Retinal pigment epithelial cell (primary cell): ENCODE measurements at regions not wholly inside any gene's neighbourhood (a gene's known extent, or its start where the extent isn't known, plus 50 kb on each side); places are given as distances from the start of the nearest gene placed in this dataset.

Source experiments
- DNase-seq: peaks from one replicate; pipeline ENCODE4 v3.0.0-alpha.2; 2010; ENCODE audit warnings: low read depth
- H3K4me3 ChIP-seq: 2 replicates; pipeline ENCODE4 v1.5.1; 2011; ENCODE audit warnings: mild to moderate bottlenecking, low read length, control low read depth, moderate library complexity
- CTCF ChIP-seq: conservative IDR thresholded peaks from 2 replicates; pipeline ENCODE4 v1.5.1; 2011; ENCODE audit warnings: low read depth, low read length, control low read depth, inconsistent platforms

DNA sequence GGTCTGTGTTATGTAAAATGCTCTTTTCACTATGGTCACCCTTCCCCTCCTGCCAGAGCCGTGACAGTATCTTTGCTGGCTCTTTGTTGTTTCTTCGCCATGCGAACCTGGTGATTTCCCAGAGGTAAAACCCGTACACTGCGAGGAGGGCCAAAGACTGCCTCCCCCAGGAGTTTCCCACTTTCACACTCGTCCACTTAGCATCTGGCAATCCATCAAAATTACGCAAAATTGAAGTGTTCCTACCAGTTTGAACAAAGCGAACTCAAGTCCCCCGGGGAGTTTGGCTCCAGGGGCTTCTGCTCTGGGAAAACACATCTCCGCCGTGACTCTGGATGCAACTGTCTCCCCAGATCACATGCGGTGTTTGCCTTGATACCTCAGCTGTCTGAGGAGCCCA, 239.9 kb downstream of the FAM43A start:
- H3K4me3 ChIP-seq = no peak overlapping the region
- no peak for TF ChIP-seq CTCF
- no peak for DNase-seq

DNA sequence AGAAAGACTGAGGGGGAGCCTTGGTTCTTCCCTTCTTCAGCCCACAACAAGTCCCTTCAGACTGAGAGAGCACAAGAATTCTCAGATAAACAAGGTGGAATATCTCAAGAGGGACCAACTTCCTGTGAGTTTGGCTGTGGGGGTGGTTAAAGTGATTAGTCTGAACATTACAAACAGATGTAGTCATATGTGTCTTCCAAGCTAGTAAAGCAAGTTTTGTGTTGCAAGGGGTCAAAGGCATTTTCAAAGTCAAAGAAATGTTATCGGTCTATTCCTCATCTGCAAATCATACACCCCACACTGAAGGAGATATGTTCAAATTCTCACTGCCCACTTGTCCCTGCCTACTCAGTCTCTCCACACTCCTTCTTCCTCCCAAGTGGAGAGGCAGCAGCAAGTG, 242.5 kb downstream of the FAM43A start:
- DNase-seq = no peak
- H3K4me3 ChIP-seq = no peak overlapping the region
- TF ChIP-seq CTCF = no peak

GRCh38 chr3:194928831-194929577, 243.3 kb downstream of the FAM43A start:
- no peak for DNase-seq
- no peak overlapping the region for H3K4me3 ChIP-seq
- TF ChIP-seq CTCF = peak; percentile 48

DNA sequence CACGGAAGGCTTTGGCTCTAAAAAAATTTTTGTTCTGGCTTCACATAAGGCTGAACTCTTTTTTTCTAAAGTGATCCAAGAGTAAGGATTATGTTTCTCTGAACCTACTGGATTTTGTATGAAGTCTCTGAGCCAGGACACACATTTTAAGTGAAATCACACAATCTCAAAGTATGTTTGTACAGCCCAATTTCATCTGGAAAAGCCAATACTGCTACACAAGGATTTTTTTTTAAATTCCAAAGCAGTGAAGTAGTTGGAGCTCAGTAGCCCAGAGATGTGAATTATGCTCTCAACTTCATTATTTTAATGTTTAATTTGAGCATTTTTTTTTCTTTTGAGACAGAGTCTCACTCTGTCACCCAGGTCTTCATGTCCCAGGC, 243.9 kb downstream of the FAM43A start:
- no peak for DNase-seq
- no peak for TF ChIP-seq CTCF
- no peak overlapping the region for H3K4me3 ChIP-seq

GRCh38 chr3:194930377-194931204, 244.9 kb downstream of the FAM43A start:
- peak; percentile 44 for DNase-seq
- no peak overlapping the region for H3K4me3 ChIP-seq
- TF ChIP-seq CTCF = no peak

DNA sequence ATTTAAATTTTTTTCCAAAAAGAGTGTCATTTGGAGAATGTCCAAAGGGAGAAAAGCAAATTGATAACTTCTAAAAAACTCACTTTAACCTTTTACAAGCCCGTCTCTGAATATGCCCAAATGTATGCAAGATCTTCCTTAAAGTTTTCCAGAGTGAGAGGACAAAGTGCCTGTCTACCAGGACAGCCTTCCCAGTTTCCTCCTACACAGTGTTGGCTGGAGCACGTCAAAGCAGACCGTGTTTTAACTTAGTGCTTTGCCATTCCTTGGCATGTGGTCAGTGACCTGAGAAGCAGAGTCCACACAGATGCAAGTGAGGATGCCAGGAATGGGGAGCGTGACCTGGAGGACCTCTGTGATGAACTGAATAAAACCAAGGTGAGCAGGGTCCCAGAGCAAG, 245.7 kb downstream of the FAM43A start:
- TF ChIP-seq CTCF = no peak
- no peak for DNase-seq
- no peak overlapping the region for H3K4me3 ChIP-seq

DNA sequence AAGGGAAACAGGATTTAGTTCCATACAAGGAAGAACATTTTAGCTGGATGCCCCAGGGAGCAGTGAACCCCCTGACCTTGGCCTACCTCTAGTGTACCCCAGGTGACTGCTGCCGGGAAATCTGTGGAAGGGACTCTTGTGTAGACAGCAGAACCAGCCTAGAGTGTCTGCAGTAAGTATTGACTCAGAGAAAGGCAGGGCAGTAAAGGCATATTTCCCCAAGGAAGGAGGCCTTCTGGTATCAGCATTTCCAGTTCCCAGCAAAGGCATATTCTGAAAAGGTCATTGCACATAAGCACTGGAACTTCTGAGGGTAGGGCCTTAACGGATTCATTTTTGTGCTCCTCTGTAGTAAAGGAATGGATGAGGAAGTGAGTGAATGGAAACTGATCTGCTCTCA, 246.2 kb downstream of the FAM43A start:
- no peak for TF ChIP-seq CTCF
- DNase-seq = no peak
- H3K4me3 ChIP-seq = no peak overlapping the region
